Astrocyte (in vitro differentiated cells and primary cell): ENCODE measurements at regions not wholly inside any gene's neighbourhood (a gene's known extent, or its start where the extent isn't known, plus 50 kb on each side); places are given as distances from the start of the nearest gene placed in this dataset.

Source experiments
- CTCF ChIP-seq: IDR thresholded peaks from 2 replicates; pipeline ENCODE4 v1.5.1; 2011; ENCODE audit warnings: low read depth, mild to moderate bottlenecking, inconsistent platforms, low read length, moderate library complexity; ENCODE audit not compliant: insufficient read depth
- EZH2 ChIP-seq: IDR thresholded peaks from 2 replicates; pipeline ENCODE4 v1.6.1; 2012; ENCODE audit warnings: mild to moderate bottlenecking, low read length, inconsistent platforms; ENCODE audit not compliant: insufficient read depth

- no peak for TF ChIP-seq CTCF
- no peak for TF ChIP-seq EZH2
Measured at GRCh38 chr20:58018590-58018989, 209.9 kb downstream of the ANKRD60 start.
